NOMO-1 treated with dmso at 0.1 percent for 144 hours (cell line): ENCODE measurements at regions not wholly inside any gene's neighbourhood (a gene's known extent, or its start where the extent isn't known, plus 50 kb on each side); places are given as distances from the start of the nearest gene placed in this dataset.

ENCODE experiments used
- DNase-seq: peaks from one replicate; lab custom pipeline; 2025; ENCODE audit not compliant: unreplicated experiment; lab: John Stamatoyannopoulos, UW

GRCh38 chr7:94054130-94054529 is 50.0 kb upstream of the BET1 start:
- DNase-seq = no peak

DNA sequence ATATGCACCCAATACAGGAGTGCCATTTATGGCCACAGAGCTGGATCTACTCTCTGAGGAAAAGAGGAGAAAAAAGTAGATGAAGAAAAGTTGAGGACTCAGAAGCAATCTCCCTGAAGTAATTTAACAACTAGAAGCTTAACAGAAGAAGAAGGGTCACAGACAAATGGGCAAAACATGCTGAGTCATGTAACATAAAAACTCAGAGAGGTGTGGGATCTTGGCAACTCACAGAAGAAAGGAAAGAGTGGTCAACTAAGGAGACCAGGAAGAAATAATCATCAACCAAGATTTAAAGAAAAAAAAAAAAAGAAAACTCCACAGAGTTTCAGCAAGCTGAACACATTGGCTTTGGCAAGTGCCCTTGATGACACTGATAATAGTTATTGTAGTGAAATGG is 51.8 kb upstream of the BET1 start:
- no peak for DNase-seq

DNA sequence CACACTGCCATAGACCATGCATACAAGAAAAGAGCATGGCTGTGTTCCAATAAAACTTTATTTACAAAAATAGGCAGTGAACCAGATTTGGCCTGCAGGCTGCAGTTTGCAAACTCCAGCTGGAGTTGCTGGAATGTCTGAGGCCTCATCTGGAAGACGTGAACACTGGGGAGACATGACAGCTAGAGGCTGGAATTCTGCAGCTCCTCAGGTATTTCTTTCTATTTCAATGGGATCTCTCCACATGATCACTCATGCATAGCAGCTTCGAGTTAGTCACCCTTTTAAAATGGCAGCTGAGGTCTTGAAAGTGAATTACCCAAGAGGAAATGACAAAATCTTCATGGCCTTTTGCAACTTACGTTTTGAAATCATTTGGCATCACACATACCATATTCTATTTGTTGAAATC is 52.6 kb upstream of the BET1 start:
- peak; percentile 94 for DNase-seq

DNA sequence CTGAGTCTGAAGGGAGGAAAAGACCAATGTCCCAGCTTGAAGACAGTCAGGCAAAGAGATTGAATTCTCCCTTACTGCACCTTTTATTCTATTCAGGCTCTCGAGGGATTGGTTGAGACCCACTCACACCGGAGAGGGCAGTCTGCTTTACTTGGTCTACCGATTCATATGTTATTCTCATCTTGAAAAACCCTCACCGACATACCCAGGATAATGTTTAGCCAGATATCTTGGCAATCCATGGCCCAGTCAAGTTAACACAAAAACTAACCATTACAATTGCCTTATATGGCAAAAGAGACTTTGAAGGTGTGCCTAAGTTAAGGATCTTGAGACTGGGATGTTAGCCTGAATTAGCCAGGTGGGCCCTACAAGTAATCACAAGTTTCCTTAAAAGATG is 53.8 kb upstream of the BET1 start:
- DNase-seq = no peak

- DNase-seq = peak; percentile 96
Measured at GRCh38 chr7:94059746-94060145, 55.6 kb upstream of the BET1 start.

GRCh38 chr7:94060752-94061151 is 56.6 kb upstream of the BET1 start:
- no peak for DNase-seq

GRCh38 chr7:94061326-94061725 is 57.2 kb upstream of the BET1 start:
- no peak for DNase-seq

- DNase-seq = no peak
Measured at GRCh38 chr7:94062372-94062771, 58.2 kb upstream of the BET1 start.

- DNase-seq = no peak
Measured at GRCh38 chr7:94064541-94065191, 60.5 kb upstream of the BET1 start.

DNA sequence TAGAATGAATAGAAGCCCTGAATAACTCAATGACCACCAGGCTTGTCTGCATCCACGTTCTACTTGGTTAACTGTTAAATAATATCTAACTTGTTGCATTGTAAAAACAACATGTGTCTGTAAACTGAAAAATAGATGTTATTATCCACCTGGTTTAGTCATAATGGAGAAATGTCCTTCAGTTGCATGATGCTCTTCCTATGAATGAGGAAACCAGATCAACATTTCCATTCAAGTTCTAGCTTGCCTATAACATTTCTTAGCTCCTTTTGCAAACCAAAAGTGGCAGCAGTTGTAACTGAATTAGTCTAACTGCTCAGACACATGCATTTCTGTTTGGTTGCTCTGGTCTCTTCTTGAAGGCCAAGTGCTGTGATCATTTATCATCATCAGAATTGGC is 62.9 kb upstream of the BET1 start:
- no peak for DNase-seq

DNA sequence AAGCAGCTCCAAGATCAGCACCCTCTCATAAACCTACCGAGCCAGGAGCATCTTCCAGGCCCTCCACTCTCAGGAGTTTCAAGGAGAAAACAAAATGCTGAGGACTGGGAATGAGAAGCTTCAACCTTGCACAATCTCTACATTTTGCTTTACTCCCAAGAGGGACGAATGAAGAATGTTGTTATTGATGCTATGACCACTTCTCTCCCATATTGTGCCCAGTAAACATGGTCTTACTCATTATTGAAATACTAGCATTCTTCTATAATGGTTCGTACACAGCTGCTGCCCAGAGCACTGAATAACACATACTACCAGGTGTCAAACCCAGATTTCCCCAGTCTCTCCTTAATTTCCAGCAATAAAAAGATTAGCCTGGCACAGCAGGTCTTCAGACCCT is 63.4 kb upstream of the BET1 start:
- no peak for DNase-seq

- DNase-seq = no peak
Measured at GRCh38 chr7:94069162-94069739, 65.1 kb upstream of the BET1 start.

- no peak for DNase-seq
Measured at GRCh38 chr7:94080551-94080950, 76.4 kb upstream of the BET1 start.

DNA sequence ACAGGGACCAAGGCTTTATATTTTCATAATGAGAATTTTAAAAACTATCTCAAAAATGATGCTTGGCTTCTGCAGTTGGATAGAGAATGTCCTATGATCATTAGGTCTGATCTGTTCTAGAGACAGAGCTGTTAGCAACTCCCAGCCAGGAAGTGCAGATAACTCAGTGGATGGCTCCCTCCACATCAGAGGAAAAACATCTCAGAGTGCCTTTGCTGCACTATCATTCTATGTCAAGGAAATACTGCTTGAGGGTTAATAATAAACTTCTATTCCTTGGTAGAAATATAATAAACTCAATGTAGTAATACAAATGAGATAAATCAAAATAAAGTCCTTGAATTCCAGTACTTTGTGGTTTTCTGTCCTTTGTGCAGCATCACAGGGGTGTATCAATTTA is 78.0 kb upstream of the BET1 start:
- no peak for DNase-seq

GRCh38 chr7:94087664-94088352 is 83.7 kb upstream of the BET1 start:
- DNase-seq = peak; percentile 74

DNA sequence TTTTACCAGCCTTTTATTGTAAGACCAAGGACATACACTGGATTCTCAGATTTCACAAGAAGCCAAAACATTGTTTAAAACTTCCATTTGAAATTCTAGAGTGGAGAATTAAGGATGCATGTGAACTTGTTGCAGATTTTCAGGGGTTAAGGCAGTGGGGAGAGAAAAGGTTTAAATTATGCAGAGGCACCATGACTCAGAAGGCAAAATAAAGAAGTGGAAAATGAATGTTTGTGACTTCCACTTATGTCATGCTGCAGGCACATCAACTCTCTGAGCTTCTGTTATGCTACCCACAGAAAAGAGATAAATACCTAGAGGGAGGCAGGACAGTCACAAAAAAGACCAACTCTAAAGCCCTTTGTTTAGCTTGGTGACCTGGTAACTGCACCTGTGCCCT is 84.4 kb upstream of the BET1 start:
- DNase-seq = peak; percentile 49

GRCh38 chr7:94089806-94090205 is 85.7 kb upstream of the BET1 start:
- no peak for DNase-seq

- DNase-seq = no peak
Measured at GRCh38 chr7:94092980-94093379, 88.8 kb upstream of the BET1 start.

DNA sequence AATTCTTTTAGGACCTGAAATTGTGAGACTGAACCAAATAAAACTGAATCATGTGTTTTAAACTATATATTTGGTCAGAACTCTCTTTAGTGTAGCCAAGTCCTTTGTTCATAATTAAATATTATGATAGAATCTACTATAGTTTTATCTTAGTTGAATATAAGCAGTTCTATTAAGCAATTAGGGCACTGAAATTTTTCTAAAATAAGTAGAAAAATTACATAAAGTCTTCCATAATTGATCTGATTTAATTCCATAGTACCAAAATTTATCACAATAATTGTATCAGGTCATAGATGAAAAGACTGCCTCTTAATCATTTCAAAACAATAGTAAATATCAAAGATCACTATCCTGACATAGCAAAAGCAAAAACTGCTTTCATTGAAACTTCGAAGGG is 90.1 kb upstream of the BET1 start:
- no peak for DNase-seq

DNA sequence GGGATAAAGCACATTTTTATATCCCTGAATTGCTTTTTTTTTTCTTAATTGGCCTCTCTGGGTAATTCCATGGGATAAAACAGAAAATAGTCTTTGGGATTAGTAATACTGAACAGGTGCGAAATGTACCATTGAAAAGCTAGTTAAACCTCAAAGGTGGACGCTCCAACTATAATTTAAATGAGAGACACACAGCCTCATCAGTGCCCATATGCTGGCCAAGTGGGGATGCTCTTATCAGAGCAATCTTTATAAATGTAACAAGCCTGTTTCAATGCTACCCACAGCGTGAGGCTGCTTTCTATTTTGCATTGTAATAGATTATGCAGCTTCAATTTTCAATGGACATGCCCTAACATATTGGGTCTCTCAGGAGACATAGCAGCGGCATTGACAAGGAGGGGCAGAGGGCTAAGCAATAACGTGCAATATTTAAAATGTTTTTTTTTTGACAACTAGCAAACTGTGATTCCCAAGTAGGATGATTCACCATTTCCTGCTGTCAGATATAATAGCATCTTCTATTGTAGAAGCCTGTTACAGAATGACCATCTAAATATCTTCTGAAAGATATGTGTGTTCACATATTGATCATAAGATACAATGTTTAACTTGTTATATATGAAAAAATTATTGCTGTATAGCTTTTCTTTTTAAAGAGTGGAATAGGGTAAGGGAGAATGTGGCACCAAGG is 91.3 kb upstream of the BET1 start:
- DNase-seq = no peak

DNA sequence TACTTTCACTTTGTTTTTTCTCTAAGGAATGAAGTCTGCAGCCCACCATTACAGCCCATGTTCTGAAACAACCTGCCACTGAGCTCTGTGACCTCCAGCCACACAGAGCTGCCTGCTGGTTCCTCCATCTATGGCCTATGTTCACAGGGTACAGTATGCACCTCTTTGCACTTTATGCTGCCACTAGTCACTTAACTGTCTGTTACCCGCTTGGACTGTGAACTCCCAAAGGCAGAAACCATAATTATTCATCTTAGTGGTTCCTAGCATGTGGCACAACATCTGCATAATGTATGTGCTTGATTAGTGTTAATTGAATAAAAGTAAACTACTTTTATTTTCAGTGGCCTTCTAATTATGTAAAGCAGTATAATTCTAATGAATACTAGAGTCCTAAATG is 95.5 kb upstream of the BET1 start:
- no peak for DNase-seq

DNA sequence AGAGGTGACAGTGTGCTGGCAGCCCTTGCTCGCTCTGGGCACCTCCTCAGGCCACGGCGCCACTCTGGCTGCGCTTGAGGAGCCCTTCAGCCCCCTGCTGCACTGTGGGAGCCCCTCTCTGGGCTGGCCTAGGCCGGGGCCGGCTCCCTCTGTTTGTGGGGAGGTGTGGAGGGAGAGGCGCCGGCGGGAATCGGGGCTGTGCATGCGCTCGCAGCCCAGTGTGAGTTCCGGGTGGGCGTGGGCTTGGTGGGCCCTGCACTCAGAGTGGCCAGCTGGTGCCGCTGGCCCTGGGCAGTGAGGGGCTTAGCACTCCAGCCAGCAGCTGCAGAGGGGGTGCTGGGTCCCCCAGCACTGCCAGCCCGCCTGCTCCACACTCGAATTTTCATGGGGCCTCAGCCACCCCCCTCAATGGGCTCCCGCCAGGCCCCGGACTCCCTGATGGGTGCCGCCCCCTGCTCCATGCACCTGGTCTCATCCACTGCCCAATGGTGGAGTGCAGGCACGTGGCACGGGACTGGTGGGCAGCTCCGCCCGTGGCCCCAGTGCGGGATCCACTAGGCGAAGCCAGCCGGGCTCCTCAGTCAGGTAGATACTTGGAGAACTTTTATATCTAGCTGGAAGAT is 96.7 kb upstream of the BET1 start:
- DNase-seq = no peak
